ENCODE measurements at regions not wholly inside any gene's neighbourhood (a gene's known extent, or its start where the extent isn't known, plus 50 kb on each side); places are given as distances from the start of the nearest gene placed in this dataset.
"Not testable (repeated sequence)": the region's sequence is repeated elsewhere in the genome, so short reads cannot be mapped to it uniquely, and the experiment has no call there.

DNA sequence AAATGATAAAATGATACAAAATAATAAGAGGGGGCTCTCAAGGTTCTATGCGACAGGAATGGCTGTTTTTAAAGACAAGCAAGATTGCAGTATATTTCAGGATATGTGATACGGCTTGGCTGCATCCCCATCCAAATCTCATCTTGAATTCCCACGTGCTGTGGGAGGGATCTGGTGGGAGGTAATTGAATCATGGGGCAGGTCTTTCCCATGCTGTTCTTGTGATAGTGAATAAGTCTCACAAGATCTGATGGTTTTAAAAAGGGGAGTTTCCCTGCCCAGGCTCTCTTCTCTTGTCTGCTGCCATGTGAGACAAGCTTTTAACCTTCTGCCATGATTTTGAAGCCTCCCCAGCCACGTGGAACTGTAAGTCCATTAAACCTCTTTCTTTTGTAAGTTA lies 327.7 kb downstream of the GBA3 start:
- H3K4me3 Mint-ChIP-seq; DNase-seq (ENCODE audit: low spot score); H3K36me3 Mint-ChIP-seq; ATAC-seq; H3K27ac Mint-ChIP-seq; H3K4me1 Mint-ChIP-seq (ENCODE audit: low read depth in 2 of 2); H3K27me3 Mint-ChIP-seq: not testable (repeated sequence)
- H3K9me3 Mint-ChIP-seq = peaks cover 11% of the 10 kb centered on the region

DNA sequence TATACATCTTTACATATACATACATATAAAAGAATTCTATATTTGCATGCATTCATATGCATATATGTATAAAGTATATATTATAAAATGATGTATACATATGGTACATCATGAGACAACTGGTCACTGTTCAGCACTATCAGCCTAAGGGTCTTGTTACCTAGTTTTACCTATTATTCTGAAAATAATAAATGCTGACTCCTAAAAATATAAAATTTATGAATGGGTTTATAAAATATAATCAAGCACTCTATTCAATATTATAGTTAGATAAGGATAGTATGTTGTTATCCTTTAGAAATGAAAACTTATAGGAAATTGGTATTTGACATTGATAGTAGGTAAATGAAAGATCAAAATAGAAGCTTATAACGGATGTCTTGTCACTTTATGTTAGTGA lies 324.2 kb downstream of the GBA3 start:
- no peaks in the 10 kb centered on the region for H3K27me3 Mint-ChIP-seq

DNA sequence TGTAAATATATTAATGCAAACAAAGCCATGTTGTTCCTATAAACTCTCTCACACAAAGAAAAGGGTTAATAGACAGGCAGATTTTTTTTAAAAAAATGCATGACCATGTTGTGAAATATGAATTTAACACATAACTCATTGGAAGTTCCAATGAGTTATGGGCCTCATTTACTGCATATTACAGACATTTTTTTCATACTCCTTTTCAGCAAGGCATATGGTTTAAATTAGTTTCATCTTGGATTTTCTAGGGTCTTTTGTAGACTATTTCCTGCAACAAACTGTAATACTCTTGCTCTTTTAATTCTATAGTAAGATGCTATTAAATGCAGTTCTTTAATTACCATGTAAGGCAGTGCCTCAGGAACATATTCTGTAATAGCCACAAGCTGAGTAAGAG lies 323.1 kb downstream of the GBA3 start:
- ATAC-seq (no peak), DNase-seq (ENCODE audit: low spot score) (no peak)
- Mint-ChIP-seq H3K9me3 (no peaks in the 10 kb centered on the region), H3K27ac (no peak overlapping the region), H3K27me3 (no peaks in the 10 kb centered on the region), H3K4me3 (no peak overlapping the region), H3K36me3 (no peaks in the 10 kb centered on the region), H3K4me1 (ENCODE audit: low read depth in 2 of 2) (no peaks in the 10 kb centered on the region)

More for the DNA sequence above, 324.2 kb downstream of the GBA3 start:
- H3K36me3 Mint-ChIP-seq = no peaks in the 10 kb centered on the region
- DNase-seq (ENCODE audit: low spot score) (no peak), ATAC-seq (no peak)
- H3K4me3 Mint-ChIP-seq = no peak overlapping the region
- H3K9me3 Mint-ChIP-seq = peaks cover under 1% of the 10 kb centered on the region
- H3K27ac Mint-ChIP-seq = no peak overlapping the region
- H3K4me1 Mint-ChIP-seq (ENCODE audit: low read depth in 2 of 2) = no peaks in the 10 kb centered on the region

DNA sequence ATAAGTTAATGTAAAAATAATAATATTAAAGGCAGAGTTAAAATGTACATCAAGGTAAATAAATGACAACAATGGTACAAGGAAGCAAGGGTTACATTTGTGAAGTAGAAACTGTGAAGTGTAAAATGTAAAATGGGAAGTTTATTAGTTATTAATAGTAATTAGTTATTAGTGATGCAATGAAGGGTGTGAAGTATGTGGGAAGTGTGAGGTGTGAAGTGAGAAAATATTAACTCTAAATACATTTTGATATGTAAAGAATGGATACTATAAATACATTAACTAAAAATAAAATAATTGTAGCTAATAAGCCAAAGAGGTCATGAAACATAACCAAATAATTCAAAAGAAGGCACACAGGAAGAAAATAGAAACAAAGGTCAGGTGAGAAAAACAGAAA lies 316.4 kb downstream of the GBA3 start:
- H3K36me3 Mint-ChIP-seq = no peaks in the 10 kb centered on the region
- H3K4me1 Mint-ChIP-seq (ENCODE audit: low read depth in 2 of 2) = no peaks in the 10 kb centered on the region
- no peaks in the 10 kb centered on the region for H3K27me3 Mint-ChIP-seq
- DNase-seq (ENCODE audit: low spot score) (no peak), ATAC-seq (no peak)
- H3K27ac Mint-ChIP-seq = no peak overlapping the region
- no peak overlapping the region for H3K4me3 Mint-ChIP-seq
- H3K9me3 Mint-ChIP-seq = no peaks in the 10 kb centered on the region

DNA sequence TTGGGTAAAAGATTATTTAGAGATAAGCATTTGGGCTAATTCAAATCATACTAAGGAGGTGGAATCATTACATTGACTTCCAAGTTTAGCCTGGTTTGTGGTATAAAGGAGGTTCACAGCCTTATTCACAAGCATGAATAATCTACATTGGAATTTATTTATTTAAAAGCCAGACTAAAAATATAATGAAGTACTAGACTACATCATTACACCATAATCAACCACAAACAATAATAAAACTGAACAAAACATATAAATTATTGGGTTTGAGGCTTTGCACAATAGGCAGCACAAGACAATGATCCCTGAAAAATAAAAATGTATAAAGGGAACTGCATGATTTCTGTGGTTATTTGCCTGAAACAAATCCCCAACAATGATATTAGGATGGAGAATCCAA lies 314.0 kb downstream of the GBA3 start:
- Mint-ChIP-seq H3K4me1 (ENCODE audit: low read depth in 2 of 2) (no peaks in the 10 kb centered on the region), H3K9me3 (no peaks in the 10 kb centered on the region), H3K36me3 (no peaks in the 10 kb centered on the region), H3K4me3 (no peak overlapping the region), H3K27me3 (no peaks in the 10 kb centered on the region), H3K27ac (no peak overlapping the region)
- ATAC-seq (no peak), DNase-seq (ENCODE audit: low spot score) (no peak)

DNA sequence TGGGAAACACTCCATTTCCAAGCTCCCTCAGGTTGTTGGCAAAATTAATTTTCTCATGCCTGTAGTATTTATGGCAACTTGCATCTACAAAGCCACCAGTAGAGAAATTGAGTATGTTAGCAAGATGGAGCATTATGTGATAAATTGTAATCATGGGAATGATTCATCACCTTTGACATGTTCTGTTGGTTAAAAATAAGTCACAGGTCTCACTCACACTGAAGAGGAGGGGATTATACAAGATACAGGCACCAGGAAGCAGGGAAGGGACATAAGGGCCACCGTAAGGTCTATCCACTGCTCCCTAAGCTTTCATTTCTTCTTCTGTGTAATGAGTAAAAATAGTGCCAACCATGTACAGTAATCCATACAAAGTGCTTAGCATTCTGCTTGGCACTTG lies 313.0 kb downstream of the GBA3 start:
- ATAC-seq = no peak
- no peak overlapping the region for H3K4me3 Mint-ChIP-seq

DNA sequence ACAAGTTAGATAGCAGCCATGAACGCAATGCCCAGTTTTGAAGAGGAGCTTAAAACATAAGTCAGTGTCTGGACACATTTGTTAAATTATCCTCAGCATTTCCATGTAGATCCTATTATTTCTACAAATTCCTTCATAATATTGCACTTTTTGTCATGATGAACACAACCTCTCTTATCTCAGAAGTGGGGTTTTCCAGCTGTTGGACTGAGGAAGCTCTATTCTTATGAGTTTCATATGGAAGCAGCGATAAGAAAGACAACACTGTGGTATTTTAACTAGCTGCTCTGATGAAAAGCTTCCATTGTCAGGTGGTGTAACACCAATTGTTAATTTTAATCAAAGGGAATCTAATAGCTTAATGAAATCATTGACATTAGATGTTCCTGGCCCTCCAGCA lies 308.7 kb downstream of the GBA3 start:
- ATAC-seq (no peak), DNase-seq (ENCODE audit: low spot score) (no peak)
- Mint-ChIP-seq H3K4me1 (ENCODE audit: low read depth in 2 of 2) (no peaks in the 10 kb centered on the region), H3K27me3 (no peaks in the 10 kb centered on the region), H3K4me3 (no peak overlapping the region), H3K9me3 (peaks cover 7% of the 10 kb centered on the region), H3K36me3 (no peaks in the 10 kb centered on the region), H3K27ac (no peak overlapping the region)

More for the DNA sequence above, 313.0 kb downstream of the GBA3 start:
- Mint-ChIP-seq H3K36me3 (no peaks in the 10 kb centered on the region), H3K27me3 (no peaks in the 10 kb centered on the region), H3K9me3 (no peaks in the 10 kb centered on the region), H3K27ac (no peak overlapping the region), H3K4me1 (ENCODE audit: low read depth in 2 of 2) (no peaks in the 10 kb centered on the region)
- no peak for DNase-seq (ENCODE audit: low spot score)

DNA sequence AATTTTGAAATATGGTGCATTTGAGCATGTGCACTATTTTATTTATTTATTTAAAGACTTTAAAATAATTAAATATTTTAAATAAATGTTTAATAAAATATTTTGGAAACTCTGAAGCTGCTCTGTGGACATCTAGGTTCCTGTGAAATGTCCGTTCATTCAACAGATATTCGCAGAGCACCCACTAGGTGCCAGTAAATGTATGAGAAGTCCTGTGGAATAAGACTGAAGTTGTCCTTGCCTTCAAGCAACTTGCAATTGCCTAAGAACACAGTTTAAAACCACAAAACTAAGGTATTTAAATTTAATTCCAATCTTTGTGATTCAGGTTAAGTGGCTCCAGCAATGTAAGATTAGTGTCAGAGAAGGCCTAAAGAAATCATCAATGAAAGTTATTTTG lies 306.7 kb downstream of the GBA3 start:
- no peaks in the 10 kb centered on the region for H3K36me3 Mint-ChIP-seq
- H3K27ac Mint-ChIP-seq = no peak overlapping the region
- no peaks in the 10 kb centered on the region for H3K27me3 Mint-ChIP-seq
- no peaks in the 10 kb centered on the region for H3K4me1 Mint-ChIP-seq (ENCODE audit: low read depth in 2 of 2)
- ATAC-seq (no peak), DNase-seq (ENCODE audit: low spot score) (no peak)
- peaks cover 7% of the 10 kb centered on the region for H3K9me3 Mint-ChIP-seq
- no peak overlapping the region for H3K4me3 Mint-ChIP-seq

DNA sequence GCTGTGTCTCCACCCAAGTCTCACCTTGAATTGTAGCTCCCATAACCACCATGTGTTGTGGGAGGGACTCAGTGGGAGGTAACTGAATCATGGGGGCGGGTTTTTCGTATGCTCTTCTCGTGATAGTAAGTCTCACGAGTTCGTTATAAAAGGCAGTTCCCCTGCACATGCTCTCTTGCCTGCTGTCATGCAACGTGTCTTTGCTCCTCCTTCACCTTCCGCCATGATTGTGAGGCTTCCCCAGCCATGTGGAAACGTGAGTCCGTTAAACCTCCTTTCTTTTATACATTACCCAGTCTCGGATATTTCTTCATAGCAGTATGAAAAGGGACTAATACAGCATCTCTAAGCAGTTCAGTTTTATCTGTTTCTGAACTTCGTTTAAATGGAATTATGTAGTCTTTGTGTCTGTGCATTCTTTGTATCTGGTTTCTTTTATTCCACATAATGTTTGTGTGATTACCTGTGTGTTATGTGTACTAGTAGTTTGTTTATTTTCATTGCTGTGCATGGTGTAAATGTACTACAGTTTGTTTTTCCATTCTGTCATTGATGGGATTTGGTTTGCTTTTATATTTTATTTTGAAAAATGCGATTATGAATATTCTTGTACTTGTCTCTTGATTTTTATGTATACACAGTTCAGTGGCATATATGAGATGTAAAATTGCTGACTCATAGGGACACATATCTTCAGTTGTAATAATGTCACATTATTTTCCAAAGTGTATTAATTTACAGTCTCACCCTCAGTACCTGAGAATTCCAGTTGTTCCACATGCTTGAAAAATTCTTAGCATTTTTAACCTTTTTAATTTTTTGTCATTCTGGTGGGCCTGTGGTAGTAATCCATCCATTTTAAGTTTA lies 304.9 kb downstream of the GBA3 start:
- H3K27me3 Mint-ChIP-seq = no peaks in the 10 kb centered on the region
- H3K36me3 Mint-ChIP-seq = no peaks in the 10 kb centered on the region
- ATAC-seq = no peak
- no peak for DNase-seq (ENCODE audit: low spot score)
- H3K27ac Mint-ChIP-seq = no peak overlapping the region
- H3K4me1 Mint-ChIP-seq (ENCODE audit: low read depth in 2 of 2) = no peaks in the 10 kb centered on the region
- H3K9me3 Mint-ChIP-seq = peaks cover 7% of the 10 kb centered on the region
- no peak overlapping the region for H3K4me3 Mint-ChIP-seq

DNA sequence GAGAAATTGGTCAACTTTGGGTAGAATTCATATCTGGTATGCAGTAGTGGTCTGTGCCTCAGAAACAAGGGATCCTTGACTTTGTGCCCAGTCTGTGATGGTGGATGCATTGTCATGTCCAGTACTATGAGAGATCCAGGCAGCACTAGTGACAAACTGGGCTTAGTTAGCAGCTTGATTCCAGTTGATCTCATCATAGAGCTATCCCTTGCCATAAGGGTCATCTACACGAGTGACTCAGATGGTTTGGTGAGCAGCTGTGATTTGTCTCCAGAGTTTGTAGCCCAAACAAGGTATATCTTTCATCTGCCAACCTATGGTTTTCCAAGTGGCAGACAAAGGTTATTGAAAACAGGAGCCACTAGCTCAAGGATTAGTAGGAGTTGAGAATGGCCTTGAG lies 298.8 kb downstream of the GBA3 start:
- H3K4me1 Mint-ChIP-seq (ENCODE audit: low read depth in 2 of 2) = no peaks in the 10 kb centered on the region
- H3K4me3 Mint-ChIP-seq = no peak overlapping the region
- peaks cover 19% of the 10 kb centered on the region for H3K9me3 Mint-ChIP-seq
- no peak for DNase-seq (ENCODE audit: low spot score)
- no peak for ATAC-seq
- no peaks in the 10 kb centered on the region for H3K27me3 Mint-ChIP-seq
- no peaks in the 10 kb centered on the region for H3K36me3 Mint-ChIP-seq
- H3K27ac Mint-ChIP-seq = no peak overlapping the region

DNA sequence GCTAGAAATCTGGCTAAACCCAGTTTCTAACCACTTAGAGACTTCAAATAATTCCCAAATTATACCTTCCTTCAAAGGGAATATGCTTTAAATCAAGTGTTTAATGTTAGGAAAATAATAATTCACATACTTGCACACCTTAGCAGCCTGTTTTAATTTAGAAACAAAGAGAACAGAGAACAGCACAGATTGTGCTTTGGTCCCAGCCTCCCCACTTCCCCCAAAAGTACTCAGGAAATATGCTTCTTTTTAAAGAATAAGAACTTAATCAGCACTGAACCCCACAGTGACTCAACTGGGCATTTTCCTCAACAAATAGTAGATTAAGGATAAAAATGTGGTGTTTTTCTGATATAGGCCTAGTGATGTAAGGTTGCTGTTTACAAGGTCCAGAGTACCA lies 295.8 kb downstream of the GBA3 start:
- H3K4me1 Mint-ChIP-seq (ENCODE audit: low read depth in 2 of 2) = no peaks in the 10 kb centered on the region
- ATAC-seq = no peak
- no peaks in the 10 kb centered on the region for H3K27me3 Mint-ChIP-seq
- no peaks in the 10 kb centered on the region for H3K36me3 Mint-ChIP-seq
- H3K9me3 Mint-ChIP-seq = peaks cover 27% of the 10 kb centered on the region
- H3K27ac Mint-ChIP-seq = no peak overlapping the region
- DNase-seq (ENCODE audit: low spot score) = no peak
- no peak overlapping the region for H3K4me3 Mint-ChIP-seq

DNA sequence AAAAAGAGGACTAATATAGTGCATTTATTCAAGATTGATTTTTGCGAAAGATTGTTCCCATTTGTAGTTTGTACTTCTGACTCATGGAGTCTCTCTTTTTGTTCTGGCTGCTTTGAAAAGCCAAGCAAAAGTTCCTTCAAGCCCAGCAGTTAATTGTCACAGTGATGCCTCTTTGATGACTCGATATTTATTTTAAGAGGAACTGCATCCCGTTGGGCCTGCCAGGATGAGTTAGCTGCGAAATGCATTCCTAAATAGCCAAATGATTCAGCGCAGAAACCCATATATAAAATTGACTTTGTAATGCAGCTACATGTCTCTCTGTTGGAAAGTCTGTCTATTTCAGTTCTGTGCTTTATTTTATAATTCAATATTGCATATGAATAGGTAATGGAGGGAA lies 295.1 kb downstream of the GBA3 start:
- Mint-ChIP-seq H3K36me3 (no peaks in the 10 kb centered on the region), H3K4me1 (ENCODE audit: low read depth in 2 of 2) (no peaks in the 10 kb centered on the region), H3K27me3 (no peaks in the 10 kb centered on the region), H3K27ac (no peak overlapping the region), H3K9me3 (peaks cover 27% of the 10 kb centered on the region), H3K4me3 (no peak overlapping the region)
- DNase-seq (ENCODE audit: low spot score) (no peak), ATAC-seq (no peak)

DNA sequence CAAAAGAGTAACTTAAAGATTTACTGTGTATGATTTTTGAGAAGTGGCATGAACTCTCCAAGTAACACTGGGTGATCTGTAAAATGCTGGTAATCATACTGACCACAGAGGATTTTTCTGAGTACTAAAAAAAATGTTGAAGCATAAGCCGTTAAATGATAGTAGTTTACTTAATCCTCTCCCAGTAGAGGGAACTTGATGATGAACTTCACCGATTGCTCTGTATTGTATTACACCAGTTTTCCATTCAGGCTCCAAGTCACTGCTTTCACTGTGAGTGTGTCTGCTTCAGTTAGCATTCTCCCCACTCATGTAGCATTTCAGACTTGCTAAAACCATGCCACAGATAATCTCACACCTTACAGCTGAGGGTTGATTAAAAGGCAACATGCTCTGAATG lies 294.1 kb downstream of the GBA3 start:
- no peak for DNase-seq (ENCODE audit: low spot score)
- Mint-ChIP-seq H3K27me3 (no peaks in the 10 kb centered on the region), H3K27ac (no peak overlapping the region), H3K4me1 (ENCODE audit: low read depth in 2 of 2) (no peaks in the 10 kb centered on the region), H3K9me3 (peaks cover 32% of the 10 kb centered on the region), H3K4me3 (no peak overlapping the region), H3K36me3 (no peaks in the 10 kb centered on the region)
- ATAC-seq = no peak

DNA sequence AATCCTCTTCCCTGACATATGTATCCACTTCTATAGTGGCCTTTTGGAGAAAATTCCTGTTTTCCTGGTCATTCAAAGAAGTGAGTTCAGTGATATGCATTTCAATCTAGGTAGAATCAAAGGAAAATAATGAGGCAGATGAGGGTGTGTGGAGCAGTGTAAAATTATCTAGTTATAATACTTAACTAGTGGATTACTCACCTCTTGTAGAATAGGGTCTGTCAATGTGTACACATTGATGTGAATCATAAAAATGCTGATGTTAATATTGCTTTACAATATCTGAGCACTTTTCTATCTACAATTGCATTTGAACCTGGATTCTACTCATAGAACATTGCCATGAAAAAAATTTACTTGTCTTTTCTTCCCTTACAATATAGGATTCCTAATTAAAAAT lies 293.5 kb downstream of the GBA3 start:
- Mint-ChIP-seq H3K9me3 (peaks cover 35% of the 10 kb centered on the region), H3K27me3 (no peaks in the 10 kb centered on the region), H3K4me3 (no peak overlapping the region), H3K36me3 (no peaks in the 10 kb centered on the region), H3K4me1 (ENCODE audit: low read depth in 2 of 2) (no peaks in the 10 kb centered on the region), H3K27ac (no peak overlapping the region)
- no peak for DNase-seq (ENCODE audit: low spot score)
- ATAC-seq = no peak

DNA sequence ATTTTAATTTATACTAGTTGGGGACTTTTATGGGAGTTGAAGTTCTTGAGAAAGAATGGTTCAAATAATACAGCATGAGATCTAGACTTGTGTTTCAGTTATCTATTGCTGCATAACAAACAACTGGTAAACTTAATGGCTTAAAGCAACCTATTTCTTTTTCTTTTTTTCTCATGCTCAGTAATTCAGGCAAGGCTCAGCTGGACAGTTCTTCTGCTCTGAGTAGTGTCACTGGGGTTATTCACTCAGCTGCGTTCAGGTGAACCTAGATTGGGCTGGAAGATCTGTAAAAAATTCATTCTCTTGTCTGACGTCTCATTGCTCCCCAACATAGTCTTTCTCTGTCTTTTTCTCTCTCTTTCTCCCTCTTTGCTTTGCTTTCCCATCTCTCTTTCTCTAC lies 291.7 kb downstream of the GBA3 start:
- Mint-ChIP-seq H3K27me3 (no peaks in the 10 kb centered on the region), H3K4me3 (no peak overlapping the region), H3K36me3 (no peaks in the 10 kb centered on the region), H3K9me3 (peaks cover 30% of the 10 kb centered on the region), H3K27ac (no peak overlapping the region), H3K4me1 (ENCODE audit: low read depth in 2 of 2) (no peaks in the 10 kb centered on the region)
- DNase-seq (ENCODE audit: low spot score) (no peak), ATAC-seq (no peak)
